Activated CD4-positive, alpha-beta T cell treated with anti-CD3 and anti-CD28 coated beads, Interleukin-2, Interleukin-6, amounts not matched to agents 100 ng/mL and 50 ng/mL, durations not matched to agents 16 hours and 8 hours (primary cell): ENCODE measurements at regions not wholly inside any gene's neighbourhood (a gene's known extent, or its start where the extent isn't known, plus 50 kb on each side); places are given as distances from the start of the nearest gene placed in this dataset.

ENCODE experiments used
- DNase-seq: peaks from one replicate; pipeline ENCODE4 v3.0.0-alpha.2; 2020

GRCh38 chr5:2222246-2222992 is 339.7 kb upstream of the IRX4 start:
- DNase-seq, result no peak

- DNase-seq, result no peak
These were observed 338.7 kb upstream of the IRX4 start for GRCh38 chr5:2221450-2221849.

GRCh38 chr5:2220741-2221140 is 338.0 kb upstream of the IRX4 start:
- no peak for DNase-seq

GRCh38 chr5:2219149-2219776 is 336.5 kb upstream of the IRX4 start:
- DNase-seq, result no peak

GRCh38 chr5:2217219-2217618 is 334.5 kb upstream of the IRX4 start:
- DNase-seq, result no peak

GRCh38 chr5:2214910-2215590 is 332.3 kb upstream of the IRX4 start:
- DNase-seq, result no peak

GRCh38 chr5:2213121-2213730 is 330.5 kb upstream of the IRX4 start:
- DNase-seq, result no peak

GRCh38 chr5:2212481-2212880 is 329.8 kb upstream of the IRX4 start:
- no peak for DNase-seq

- DNase-seq, result no peak
These were observed 325.5 kb upstream of the IRX4 start for GRCh38 chr5:2208239-2208544.

GRCh38 chr5:2207416-2208238 is 324.9 kb upstream of the IRX4 start:
- DNase-seq, result no peak

- no peak for DNase-seq
These were observed 324.3 kb upstream of the IRX4 start for GRCh38 chr5:2207109-2207399.

GRCh38 chr5:2206293-2207108 is 323.8 kb upstream of the IRX4 start:
- no peak for DNase-seq

GRCh38 chr5:2205596-2206226 is 323.0 kb upstream of the IRX4 start:
- no peak for DNase-seq

- DNase-seq, result no peak
These were observed 322.5 kb upstream of the IRX4 start for GRCh38 chr5:2205185-2205585.

GRCh38 chr5:2204366-2205184 is 321.9 kb upstream of the IRX4 start:
- no peak for DNase-seq

GRCh38 chr5:2203774-2204173 is 321.0 kb upstream of the IRX4 start:
- no peak for DNase-seq

GRCh38 chr5:2201832-2202231 is 319.1 kb upstream of the IRX4 start:
- DNase-seq, result no peak

- no peak for DNase-seq
These were observed 318.7 kb upstream of the IRX4 start for GRCh38 chr5:2201421-2201820.

GRCh38 chr5:2201011-2201410 is 318.3 kb upstream of the IRX4 start:
- no peak for DNase-seq

GRCh38 chr5:2200261-2200950 is 317.7 kb upstream of the IRX4 start:
- DNase-seq, result no peak
